ENCODE measurements at regions not wholly inside any gene's neighbourhood (a gene's known extent, or its start where the extent isn't known, plus 50 kb on each side); places are given as distances from the start of the nearest gene placed in this dataset.

DNA sequence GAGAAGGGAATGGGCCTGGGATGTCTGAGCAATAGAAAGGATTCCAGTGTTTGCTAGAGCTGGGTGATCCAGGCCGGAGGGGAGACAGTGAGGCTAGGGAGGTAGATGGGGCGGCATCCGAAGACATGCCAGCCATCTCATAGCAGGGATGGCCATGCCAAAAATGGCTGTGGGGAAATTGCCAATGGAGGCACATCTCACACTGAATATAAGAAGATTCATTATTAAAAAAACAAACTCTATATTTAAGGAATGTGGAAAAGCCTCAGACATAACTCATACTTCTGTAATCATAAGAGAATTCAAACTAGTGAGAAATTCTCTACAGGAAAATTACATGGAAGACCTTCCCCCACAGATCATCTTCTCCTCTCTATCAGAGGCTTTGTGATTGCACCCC is 289.2 kb downstream of the FGF9 start:
- H3K4me3 ChIP-seq (ENCODE audit: low read depth, low read length) = no peak overlapping the region
- TF ChIP-seq, protein P1, sequence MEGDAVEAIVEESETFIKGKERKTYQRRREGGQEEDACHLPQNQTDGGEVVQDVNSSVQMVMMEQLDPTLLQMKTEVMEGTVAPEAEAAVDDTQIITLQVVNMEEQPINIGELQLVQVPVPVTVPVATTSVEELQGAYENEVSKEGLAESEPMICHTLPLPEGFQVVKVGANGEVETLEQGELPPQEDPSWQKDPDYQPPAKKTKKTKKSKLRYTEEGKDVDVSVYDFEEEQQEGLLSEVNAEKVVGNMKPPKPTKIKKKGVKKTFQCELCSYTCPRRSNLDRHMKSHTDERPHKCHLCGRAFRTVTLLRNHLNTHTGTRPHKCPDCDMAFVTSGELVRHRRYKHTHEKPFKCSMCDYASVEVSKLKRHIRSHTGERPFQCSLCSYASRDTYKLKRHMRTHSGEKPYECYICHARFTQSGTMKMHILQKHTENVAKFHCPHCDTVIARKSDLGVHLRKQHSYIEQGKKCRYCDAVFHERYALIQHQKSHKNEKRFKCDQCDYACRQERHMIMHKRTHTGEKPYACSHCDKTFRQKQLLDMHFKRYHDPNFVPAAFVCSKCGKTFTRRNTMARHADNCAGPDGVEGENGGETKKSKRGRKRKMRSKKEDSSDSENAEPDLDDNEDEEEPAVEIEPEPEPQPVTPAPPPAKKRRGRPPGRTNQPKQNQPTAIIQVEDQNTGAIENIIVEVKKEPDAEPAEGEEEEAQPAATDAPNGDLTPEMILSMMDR (IDR thresholded peaks at IDR 0.05; ENCODE audit: control insufficient read depth, extremely low read depth, insufficient read depth) = no peak
- DNase-seq (ENCODE audit: low read depth) = no peak

DNA sequence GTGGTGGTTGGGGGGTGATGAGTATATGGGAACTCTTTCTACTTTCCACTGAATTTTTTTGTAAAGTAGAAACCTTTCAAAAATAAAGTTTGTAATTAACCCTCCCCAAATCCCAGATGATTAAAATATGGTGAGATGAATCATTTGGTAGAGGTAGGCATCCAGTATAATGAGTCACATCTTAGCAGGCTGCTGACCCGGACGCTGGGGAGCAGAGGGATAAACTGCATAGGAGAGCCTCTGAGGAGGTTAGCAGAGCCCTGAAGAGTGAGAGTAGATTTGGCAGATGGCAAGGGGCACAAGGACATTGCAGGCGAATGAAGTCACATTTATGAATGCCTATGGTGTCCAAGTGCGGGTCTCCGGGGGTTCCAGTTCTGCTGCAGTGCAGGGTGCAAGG is 293.8 kb downstream of the FGF9 start:
- TF ChIP-seq, protein P1 (IDR thresholded peaks at IDR 0.05; ENCODE audit: control insufficient read depth, extremely low read depth, insufficient read depth) = no peak
- no peak for DNase-seq (ENCODE audit: low read depth)
- H3K4me3 ChIP-seq (ENCODE audit: low read depth, low read length) = no peak overlapping the region

DNA sequence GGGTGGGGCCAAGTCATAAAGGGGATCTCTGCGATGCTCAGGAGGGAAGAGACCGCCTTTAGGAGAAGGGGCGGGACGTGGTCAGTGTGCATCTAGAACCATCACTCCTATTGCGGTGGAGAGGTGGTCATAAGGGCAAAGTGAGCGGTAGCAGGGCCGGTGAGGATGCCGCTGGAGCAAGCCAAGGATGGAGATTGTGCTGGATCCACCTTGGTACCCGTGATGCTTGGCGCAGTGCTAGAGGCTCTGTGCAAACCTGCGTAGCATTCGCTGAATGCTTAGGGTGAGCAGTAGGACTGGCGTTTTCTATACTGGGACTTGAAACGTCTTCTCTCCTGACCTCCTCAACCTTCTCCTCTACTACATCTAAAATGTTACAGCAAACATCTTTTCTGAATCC is 294.2 kb downstream of the FGF9 start:
- TF ChIP-seq, protein P1 (IDR thresholded peaks at IDR 0.05; ENCODE audit: control insufficient read depth, extremely low read depth, insufficient read depth) = no peak
- H3K4me3 ChIP-seq (ENCODE audit: low read depth, low read length) = no peak overlapping the region
- DNase-seq (ENCODE audit: low read depth) = no peak

DNA sequence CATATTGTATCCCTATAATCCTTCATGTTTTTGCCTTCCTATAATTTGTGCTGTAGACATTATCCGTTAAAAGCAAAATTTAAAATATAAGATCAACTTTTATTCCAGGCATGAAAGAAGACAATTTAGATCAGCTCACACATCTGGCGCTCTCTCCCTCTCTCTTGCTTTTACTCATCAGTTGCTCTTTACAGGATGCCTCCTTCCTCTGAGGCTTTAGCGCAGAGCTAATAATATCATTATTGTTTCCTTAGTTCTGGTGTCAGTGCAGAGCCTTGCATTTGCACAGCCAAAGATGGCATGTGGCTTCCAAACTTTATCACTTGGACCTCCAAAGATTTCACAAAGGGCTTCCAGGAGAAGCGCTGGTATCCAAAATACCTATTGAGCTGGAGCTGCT is 295.1 kb downstream of the FGF9 start:
- no peak overlapping the region for H3K4me3 ChIP-seq (ENCODE audit: low read depth, low read length)
- DNase-seq (ENCODE audit: low read depth) = no peak
- TF ChIP-seq, protein P1 (IDR thresholded peaks at IDR 0.05; ENCODE audit: control insufficient read depth, extremely low read depth, insufficient read depth) = no peak

DNA sequence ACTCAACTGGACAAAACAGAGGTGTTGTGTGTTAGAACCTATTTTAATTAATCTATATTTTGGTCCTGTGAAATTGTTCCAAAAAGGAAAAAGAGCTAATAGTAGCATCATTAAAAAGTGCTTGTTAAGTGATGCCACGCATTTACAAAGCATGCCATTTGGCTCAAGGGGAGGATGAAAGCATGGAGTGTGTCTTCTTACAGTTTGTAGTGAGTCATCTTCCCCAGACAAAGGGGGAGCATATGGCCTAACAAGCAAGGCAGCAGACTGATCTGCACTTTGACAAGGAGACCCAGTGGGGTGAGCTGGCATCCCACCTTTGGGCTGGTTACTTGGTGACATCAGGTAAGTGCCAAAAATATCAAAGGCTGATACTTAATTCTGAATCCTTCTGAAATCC is 297.0 kb downstream of the FGF9 start:
- no peak overlapping the region for H3K4me3 ChIP-seq (ENCODE audit: low read depth, low read length)
- TF ChIP-seq, protein P1 (IDR thresholded peaks at IDR 0.05; ENCODE audit: control insufficient read depth, extremely low read depth, insufficient read depth) = no peak
- no peak for DNase-seq (ENCODE audit: low read depth)

DNA sequence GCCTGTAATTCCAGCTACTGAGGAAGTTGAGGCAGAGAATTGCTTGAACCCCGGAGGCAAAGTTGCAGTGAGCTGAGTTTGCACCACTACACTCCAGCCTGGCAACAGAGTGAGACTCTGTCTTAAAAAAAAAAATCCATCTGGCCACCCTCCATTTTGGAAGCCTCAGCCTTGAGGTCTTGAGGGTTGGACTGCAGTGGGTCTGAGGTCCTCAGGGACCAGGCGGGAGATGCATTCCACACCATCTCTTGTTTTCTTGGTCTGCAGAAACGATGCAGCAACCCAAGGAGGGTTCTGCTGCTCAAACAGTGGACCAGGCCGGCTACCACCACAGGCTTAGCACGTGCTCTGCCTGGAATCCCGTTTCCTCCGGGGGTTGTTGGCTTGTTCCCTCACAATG is 299.3 kb downstream of the FGF9 start:
- H3K4me3 ChIP-seq (ENCODE audit: low read depth, low read length) = no peak overlapping the region
- no peak for DNase-seq (ENCODE audit: low read depth)
- TF ChIP-seq, protein P1 (IDR thresholded peaks at IDR 0.05; ENCODE audit: control insufficient read depth, extremely low read depth, insufficient read depth) = no peak

DNA sequence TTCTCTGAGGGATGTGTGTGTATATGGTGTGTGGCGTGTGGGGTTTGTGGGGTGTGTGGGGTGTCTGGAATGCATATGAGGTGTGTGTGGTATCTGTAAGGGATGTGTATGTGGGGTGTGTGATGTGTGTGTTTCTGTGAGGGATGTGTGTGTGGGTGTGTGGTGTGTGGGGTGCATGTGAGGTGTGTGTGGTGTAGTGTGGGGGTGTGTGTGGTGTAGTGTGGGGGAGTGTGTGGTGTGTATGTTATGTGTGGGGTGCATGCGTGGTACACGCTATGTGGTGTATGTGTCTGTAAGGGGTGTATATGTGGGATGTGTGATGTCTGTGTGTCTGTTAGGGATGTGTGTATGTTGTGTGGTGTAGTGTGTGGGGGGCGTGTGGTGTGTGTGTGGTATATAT is 300.0 kb downstream of the FGF9 start:
- TF ChIP-seq, protein P1 (IDR thresholded peaks at IDR 0.05; ENCODE audit: control insufficient read depth, extremely low read depth, insufficient read depth) = no peak
- DNase-seq (ENCODE audit: low read depth) = no peak
- no peak overlapping the region for H3K4me3 ChIP-seq (ENCODE audit: low read depth, low read length)
